NCI-H1105 (cell line): ENCODE measurements at regions not wholly inside any gene's neighbourhood (a gene's known extent, or its start where the extent isn't known, plus 50 kb on each side); places are given as distances from the start of the nearest gene placed in this dataset.

Source experiments
- DNase-seq: peaks from one replicate; lab custom pipeline; 2025; lab: John Stamatoyannopoulos, UW

DNA sequence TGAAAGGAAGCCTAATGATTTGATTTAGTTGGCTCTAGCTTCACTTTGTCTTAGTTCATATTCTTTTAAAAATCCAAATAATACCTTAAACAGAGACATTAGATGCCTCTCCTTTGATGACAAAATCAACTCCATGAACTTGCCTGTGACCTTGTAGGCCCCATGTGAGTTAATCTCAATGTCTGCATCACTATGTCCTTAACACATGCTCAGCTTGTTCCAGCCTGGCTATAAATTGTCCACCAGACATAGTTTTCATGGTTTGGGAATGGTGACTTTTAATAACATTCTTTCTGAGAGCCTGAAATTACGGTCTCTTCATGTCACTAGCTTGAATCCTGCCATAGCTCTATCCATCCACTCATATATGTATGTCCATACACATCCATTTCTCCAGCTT, 656.3 kb upstream of the IGFBP3 start:
- no peak for DNase-seq

- no peak for DNase-seq
These were observed 655.9 kb upstream of the IGFBP3 start for GRCh38 chr7:46576950-46577349.

- DNase-seq: no peak
These were observed 651.6 kb upstream of the IGFBP3 start for GRCh38 chr7:46572691-46573090.

DNA sequence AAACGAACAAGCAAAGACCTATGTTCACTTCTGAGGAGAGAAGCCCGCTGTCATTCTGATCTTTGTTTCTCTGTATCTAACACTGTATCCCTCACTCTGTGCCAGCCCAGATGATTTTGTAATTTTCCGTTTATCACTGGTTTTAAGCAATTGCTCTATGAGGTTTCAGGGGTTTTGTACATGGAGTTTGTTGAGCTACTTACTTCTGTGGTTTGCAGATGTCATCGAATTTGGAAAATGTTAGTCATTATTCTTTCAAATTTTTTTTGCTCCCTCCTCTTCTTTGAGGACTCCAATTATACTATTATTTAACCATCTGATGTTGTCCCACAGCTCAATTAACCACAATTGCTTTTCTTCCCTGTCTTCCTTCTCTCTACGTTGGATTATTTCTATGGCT, 650.9 kb upstream of the IGFBP3 start:
- DNase-seq: no peak

GRCh38 chr7:46569133-46569465, 648.0 kb upstream of the IGFBP3 start:
- no peak for DNase-seq

- DNase-seq: no peak
These were observed 647.5 kb upstream of the IGFBP3 start for GRCh38 chr7:46568420-46569132.

- no peak for DNase-seq
These were observed 646.8 kb upstream of the IGFBP3 start for GRCh38 chr7:46567858-46568257.

DNA sequence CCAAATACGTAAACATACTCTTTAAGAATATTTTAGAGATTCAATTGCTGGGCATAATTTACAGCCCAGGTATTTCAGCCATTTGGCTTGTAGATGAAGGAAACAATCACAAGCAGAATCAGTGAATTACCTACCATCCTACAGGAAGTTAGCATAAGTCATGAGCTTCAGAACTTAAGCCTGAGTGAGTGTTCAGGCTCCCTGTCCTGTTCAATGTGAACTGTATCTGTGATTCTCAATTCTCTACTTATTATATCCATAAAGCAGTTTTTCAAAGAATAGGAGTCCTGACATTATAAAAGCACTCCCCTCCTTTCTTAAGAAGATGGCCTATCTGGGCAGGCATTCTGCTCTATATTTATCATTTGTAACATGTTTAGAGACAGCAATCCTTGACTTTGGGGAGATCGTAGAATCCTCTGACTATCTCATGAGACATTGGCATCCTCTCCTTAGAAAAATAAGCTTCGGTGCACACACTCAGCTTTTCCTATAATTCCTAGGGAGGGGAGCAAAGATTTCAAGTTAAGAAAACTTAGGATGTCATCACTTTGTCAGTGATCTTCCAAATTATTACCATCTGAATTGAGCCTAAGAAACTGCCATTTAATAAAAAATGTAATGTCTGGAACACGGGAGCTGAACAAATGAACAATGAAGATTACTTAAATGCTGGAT, 645.2 kb upstream of the IGFBP3 start:
- no peak for DNase-seq

- no peak for DNase-seq
These were observed 644.4 kb upstream of the IGFBP3 start for GRCh38 chr7:46565253-46566096.

DNA sequence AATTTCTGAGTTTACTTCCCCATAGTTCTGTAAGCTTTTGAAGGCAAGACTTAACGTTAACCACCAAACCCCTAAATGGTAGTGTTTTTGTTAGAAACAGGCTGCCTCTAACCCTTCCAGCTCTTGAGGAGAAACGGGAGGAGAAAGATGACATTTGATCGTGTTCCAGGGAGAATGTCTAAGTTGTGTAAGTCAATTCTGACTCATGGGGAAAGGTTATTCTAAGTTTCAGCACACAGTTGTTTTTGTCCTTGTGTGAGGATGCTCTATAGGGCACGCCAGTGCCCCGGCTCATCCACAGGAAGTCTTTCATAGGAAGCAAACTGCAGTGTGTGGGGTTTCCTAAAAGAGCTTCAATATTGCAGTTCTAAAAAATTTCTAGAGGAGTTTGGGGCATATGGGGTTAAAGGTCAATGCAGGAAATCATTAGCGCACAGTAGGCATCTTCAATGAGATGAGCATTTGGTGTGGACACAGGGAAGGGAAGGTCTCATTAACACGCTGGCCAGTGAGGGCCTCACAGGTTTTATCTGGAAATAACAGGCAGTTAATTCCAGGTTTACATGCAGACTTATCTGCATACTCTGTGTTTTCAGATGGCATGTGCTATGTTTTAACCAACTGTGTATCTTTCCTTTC, 638.2 kb upstream of the IGFBP3 start:
- no peak for DNase-seq

GRCh38 chr7:46558482-46559193, 637.6 kb upstream of the IGFBP3 start:
- DNase-seq: no peak

DNA sequence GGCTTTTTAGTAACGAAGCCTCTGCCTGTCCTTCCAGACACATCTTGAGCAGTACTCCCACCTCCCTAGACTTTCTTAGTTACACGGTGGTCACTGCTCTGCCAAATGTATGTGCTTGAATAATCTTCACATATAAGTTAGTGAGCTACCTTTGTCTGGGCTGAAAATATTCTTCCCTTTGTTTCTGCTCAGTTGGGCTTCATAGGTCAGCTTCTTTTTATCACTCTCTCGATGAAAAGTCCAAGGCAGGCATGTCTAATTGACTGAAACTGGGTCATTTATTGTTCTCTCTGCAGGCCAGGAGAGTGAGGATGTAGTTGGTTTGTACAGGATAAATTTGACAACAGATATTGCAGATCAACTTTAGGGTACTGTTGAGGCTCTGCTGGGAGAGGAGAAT, 636.7 kb upstream of the IGFBP3 start:
- DNase-seq: no peak

GRCh38 chr7:46557295-46557711, 636.2 kb upstream of the IGFBP3 start:
- no peak for DNase-seq

DNA sequence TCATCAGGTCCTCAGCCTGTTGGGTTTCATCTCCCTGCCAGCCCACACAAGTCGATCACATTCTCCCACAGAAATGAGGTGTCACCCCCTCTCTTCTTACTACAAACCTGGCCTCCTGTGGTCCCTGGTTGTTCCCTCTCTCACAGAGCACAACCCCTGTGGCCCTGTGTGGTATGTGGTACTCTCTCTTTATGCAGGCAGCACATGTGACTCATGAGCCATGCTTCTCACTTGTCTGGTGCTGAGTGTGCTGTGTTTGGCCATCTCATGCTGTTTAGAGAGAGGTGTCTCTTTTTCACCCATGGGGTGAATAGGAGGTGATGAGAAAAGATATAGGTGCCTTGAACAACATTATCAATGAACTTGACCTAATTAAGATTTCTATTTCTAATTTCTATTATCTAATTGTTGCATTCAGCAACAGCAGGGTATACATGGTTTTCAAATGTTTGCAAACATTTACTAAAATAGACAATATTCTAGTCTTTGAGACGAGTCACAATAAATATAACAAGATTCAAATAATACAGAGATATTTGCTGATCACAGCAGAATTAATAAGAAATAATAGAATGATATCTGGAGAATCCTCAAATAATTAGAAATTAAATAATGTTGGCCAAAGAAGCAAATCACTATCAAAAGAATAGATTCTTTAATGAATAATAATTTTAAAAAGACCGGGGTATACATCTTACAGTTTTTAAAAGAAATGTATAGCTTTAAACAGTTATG, 633.8 kb upstream of the IGFBP3 start:
- DNase-seq: no peak

DNA sequence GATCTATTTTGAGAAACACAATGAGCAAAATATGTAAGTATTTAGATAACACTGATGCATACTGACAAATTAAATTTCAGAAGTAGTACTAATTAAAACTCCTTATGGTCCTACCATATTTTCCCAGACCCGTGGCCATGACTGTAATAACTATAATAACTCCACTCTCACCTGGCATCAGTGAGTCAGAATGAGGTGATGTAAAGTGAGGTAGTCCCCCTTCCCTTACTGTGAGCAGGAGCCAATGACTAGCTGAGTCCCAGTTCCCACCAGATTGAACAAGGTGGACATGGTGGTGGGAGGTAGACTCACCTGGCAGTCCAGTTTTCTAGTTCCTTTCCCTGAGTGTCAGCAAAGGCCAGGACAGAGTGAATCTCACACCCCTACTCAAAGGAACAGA, 630.5 kb upstream of the IGFBP3 start:
- no peak for DNase-seq

- DNase-seq: no peak
These were observed 629.8 kb upstream of the IGFBP3 start for GRCh38 chr7:46550864-46551263.

GRCh38 chr7:46549892-46550639, 629.0 kb upstream of the IGFBP3 start:
- DNase-seq: no peak

DNA sequence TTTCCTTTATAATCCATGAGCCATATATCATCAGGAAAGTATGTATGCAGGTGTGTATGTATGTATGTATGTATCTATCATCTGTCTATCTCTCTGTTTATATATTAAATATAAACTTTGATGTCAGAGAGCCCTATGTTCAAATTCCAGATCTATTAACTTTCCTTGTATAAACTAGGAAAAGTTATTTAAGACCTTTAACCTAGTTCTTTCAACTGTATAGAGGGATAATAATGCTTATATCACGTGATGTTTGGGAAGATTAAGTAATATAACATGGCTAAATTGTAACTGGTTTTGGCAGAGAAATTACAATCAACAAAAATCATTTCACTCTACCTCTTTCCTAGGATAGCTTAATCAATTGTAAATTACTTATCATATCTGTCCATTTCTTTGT, 628.3 kb upstream of the IGFBP3 start:
- DNase-seq: no peak

GRCh38 chr7:46547044-46547443, 626.0 kb upstream of the IGFBP3 start:
- no peak for DNase-seq

DNA sequence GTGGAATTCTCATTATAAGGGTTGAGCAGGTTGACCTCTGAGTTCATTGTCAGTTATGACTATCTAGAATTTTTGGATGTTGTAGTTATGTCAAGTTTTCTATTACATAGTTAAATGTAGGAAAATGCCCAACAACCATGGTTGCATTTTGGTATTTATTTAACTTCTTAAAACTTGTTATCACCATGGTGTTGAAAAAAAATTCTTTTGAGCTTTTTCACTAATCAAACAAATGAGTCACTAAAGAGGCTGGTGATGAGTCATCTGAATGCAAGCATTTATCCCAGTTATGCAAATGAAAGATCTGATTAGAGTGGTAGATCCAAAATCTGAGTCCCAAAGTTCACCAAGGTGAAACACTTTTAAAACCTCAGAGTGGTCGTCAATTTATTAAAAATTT, 624.7 kb upstream of the IGFBP3 start:
- no peak for DNase-seq
